EH (cell line): ENCODE measurements at regions not wholly inside any gene's neighbourhood (a gene's known extent, or its start where the extent isn't known, plus 50 kb on each side); places are given as distances from the start of the nearest gene placed in this dataset.

Experiments
- DNase-seq: peaks from one replicate; pipeline ENCODE4 v3.0.0-alpha.2; 2015; ENCODE audit warnings: low read depth

DNA sequence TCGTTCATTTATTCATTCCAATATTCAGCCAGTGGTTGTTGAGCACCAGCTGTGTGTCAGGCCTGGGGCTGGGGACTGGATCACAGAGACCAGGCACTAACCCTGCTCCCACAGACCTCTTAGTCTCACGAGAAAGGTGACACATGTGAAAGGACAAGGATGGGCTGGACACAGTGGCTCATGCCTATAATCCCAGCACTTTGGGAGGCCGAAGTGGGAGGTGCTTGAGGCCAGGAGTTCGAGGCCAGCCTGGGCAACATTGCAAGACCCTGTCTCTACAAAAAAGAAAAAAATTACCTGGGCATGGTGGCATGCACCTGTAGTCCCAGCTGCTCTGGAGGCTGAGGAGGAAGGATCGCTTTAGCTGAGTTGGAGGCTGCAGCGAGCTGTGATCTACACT, 105.9 kb upstream of the SDK1 start:
- no peak for DNase-seq

DNA sequence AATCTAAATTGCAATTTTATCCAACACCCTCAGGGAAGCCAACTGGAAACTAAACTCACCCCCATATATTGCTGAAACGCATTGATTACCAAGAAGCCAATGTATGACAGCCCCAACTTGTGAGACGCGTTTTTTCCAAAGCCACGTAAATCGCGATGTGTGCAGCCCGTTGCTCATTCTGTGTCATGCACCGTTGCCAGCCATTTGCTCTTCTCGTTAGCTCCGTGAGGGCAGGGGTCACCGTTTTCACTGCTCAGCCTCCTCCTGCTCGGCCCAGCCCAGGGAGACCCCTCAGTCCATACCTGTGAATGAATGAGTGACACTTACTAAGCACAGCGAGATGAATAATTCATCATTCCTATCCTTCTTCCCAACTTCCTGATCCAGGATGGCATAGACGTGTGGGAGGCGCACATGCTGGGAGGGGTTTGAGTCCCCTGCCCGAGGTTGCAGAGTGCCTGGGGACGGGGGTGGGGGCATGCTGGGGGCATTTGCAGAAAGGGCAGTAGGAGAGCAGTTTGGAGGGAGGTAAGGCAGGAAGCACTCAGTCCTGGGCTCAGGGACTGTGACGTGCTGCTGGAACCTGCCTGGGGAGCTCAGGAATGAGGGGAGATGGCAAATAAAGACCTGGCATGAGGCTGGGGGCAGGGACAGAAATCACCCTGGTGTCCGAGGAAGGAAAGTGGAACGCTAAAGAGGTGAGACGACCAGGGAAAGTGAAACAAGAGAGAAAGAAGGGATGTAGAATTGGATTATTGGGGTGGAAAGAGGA, 104.2 kb upstream of the SDK1 start:
- no peak for DNase-seq

DNA sequence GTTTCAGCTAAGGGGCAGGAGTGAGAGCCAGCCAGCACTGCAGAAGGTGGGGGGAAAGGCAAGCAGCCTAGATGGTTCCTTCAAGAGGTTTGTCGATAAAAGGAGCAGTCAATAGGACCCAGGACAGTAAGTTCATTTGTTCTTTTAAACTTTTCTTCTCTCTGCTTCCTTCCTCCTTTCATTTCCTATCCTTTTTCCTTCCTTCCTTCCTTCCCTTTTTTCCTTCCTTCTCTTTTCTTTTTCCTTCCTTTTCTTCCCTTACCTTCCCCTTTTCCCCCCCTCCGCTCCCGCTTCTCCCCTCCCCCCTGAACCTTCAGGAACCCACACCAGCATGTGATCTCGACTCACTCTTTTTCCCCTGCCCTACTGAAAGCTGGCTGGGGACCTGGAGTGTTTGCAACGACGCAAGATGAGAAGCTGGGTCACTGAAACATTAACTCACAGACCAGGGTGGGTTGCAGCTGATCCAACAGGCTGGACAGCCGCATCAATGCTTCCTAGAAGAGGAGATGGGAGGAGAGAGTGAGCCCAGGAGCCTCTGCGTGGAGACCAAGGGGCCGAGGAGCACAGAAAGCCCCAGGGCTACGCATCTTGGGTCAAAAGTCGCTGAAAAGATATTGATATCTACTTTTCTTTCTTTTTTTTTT, 103.4 kb upstream of the SDK1 start:
- no peak for DNase-seq

- DNase-seq, result no peak
Measured at GRCh38 chr7:3198316-3198715, 102.7 kb upstream of the SDK1 start.

- DNase-seq, result peak; percentile 4
Measured at GRCh38 chr7:3200504-3200903, 100.5 kb upstream of the SDK1 start.

- no peak for DNase-seq
Measured at GRCh38 chr7:3201306-3201705, 99.7 kb upstream of the SDK1 start.

DNA sequence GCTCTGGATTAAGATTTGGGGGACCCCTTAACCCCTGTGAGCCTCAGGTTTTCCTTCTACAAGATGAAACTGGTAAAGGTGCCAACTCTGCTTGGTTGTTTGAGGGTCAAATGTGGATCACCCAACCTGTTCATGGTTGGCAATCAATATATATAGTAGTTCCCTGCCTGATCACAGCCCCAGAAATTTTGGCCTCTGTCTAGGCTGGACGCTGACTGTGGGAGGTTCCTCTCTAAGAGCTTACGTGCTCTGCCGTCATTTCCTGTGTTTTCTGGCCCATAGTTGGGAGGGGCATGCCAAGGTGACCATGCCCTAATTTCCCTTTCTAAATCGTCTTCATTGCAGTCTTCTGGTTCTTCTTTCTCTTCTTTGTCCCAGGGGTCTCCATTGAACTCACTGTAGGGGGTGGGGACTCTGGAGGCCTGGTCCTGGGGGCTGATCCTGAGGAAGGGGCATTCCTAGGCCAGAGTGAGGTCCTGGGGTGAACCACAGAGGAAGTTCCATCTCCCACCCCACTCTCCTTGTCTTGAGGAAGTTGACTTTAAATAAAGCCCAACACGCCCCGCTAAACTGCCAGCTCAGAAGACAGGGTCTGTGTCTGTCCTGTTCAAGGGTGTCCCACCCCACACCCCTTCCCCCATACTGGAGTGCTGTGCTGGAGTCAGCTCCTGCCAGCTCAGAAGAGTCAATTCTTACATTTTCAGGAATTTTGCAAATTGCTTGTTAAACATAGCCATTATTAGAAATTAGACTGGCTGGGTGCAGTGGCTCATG, 98.9 kb upstream of the SDK1 start:
- DNase-seq, result no peak

DNA sequence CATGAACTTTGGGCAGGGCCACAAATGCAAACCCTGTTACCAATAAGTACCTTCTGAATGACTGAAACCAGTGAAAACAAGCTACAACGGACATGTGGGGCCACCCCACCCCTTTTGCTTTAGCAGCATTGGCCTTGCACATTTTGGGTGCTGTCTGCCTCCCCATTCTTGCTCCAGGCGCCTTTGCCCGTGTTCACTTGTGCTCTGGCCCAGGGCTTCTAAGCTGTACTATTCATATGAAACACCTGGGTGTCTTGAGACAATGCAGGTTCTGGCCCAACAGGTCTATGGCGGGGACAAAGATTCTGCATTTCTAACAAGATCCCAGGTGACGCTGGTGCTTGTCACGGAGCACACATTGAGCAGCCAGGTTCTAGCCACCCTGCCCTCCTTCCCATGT, 96.5 kb upstream of the SDK1 start:
- DNase-seq, result no peak

DNA sequence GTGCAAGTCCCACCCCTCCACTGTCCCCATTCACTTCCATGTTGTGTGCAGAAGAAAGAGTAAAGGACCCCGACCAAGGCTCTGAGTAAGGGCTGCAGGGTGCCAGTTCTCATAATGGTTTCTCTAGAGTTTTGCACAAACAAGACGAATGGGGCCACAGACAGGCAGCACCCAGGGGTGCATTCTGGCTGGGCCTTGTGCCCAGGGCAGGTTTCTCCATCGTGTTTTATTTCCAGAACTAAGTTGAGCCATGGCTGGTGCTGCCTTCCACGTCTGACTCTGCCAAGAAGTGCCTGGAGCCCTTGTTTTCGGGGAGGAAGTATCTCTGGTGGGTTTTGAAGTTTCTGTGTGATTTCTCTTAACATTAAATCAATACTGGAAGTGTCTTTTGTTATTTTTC, 95.0 kb upstream of the SDK1 start:
- no peak for DNase-seq

DNA sequence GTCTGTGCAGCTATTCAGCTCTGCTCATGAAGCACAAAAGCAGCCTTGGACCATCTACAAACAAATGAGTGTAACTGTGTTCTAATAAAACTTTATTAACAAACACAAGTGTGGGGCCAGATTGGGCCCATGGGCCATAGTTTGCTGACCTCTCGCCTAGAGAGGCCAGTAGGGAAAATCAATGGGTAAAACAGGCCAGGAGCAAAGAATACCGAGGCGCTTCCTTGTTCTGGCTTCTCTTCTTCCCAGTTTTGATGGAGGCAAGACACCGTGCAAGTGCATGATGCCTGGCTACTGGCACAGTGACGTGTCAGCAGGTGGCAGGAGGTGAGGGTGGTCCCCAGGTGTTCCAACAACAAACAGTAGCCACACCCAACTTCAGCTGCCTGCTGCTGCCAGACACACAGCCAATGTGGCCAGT, 94.3 kb upstream of the SDK1 start:
- DNase-seq, result no peak

GRCh38 chr7:3207387-3207902, 93.6 kb upstream of the SDK1 start:
- no peak for DNase-seq

- no peak for DNase-seq
Measured at GRCh38 chr7:3210531-3210930, 90.5 kb upstream of the SDK1 start.

- no peak for DNase-seq
Measured at GRCh38 chr7:3214090-3214413, 87.0 kb upstream of the SDK1 start.

DNA sequence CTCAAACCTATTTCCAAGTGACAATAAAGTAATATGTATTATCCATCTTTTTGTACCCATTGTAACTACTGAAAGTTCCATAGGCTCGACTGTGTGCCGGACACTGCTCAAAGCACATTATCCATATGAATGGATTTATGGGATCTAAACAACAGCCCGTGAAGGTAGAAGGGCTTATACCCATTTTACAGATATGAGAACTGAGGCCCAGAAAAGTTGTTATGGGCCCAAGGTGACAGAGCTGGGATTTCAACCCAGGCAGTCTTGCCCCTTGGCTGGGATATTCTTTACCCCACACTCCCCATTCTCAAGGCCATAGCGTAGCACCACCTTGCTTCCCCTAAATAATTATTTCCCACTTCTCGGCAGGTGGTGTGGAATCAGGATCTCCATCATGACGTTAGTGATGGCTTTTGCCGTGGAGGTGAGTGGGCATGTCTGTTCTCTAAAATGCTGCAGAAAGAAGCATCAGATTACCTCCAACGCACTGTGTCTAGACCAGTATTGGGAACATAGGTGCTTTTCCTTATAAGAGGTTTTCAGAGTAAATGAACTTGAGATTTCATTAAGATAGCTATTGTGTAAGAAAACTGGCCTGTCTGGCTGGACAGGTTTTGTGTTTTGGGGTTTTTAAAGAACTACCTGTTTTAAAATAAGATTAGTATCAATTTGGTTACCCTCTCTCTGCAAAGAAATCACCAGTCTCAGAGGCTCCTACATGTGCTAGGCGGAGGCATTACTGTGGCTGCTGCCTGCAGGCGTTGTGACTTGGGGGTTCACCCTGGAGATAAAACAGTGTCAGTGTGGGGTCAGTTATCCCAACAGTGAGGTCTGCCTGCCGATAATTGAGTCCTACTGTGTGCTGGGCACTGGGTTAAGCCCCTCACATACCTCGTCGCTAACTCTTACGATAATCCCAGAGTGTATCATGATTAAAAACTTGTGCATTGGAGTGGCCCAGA, 85.1 kb upstream of the SDK1 start:
- no peak for DNase-seq

- no peak for DNase-seq
Measured at GRCh38 chr7:3217166-3217565, 83.9 kb upstream of the SDK1 start.

- DNase-seq, result no peak
Measured at GRCh38 chr7:3218411-3219225, 82.4 kb upstream of the SDK1 start.

GRCh38 chr7:3229904-3230470, 71.1 kb upstream of the SDK1 start:
- no peak for DNase-seq

DNA sequence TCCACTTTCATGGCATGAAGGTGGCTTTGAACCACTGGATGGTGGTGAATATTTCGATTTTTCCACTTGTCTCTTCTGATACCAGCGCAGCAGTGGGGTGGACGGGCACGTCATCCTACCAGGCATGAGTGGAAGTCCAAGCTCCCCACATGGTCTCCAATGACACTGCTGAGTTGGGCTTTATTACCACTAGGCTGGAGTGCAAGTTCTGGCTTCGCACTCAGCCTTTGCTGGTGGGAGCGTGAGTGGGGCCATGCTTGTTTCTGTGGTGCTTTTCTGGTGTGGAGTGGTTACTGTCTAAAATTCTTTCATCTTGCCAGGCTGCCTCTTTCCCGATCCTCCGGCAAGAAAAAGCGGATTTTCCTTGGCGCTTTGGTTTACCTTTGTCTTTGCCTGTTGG, 70.1 kb upstream of the SDK1 start:
- no peak for DNase-seq

DNA sequence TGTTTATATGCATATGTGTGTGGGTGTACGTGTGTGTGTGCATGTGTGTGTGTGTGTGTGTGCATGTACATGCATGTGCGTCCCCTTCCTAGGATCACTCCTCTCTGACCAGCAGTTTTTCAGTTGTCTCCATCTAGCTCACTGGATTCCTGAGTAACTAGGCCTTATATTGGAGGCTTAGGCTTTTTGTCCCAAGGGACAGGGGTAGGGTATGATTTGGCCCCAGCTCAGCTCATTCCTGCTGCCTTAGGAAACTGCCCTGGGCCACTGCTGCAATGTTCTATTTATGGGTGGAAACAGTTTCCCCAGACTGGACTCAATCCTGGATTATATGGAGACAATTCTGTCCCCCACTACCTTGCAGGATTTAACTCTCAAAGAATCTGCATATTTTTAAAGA, 68.8 kb upstream of the SDK1 start:
- no peak for DNase-seq

- no peak for DNase-seq
Measured at GRCh38 chr7:3233301-3233700, 67.8 kb upstream of the SDK1 start.

- no peak for DNase-seq
Measured at GRCh38 chr7:3234051-3234450, 67.0 kb upstream of the SDK1 start.
